Osteoblast (primary cell): ENCODE measurements at regions not wholly inside any gene's neighbourhood (a gene's known extent, or its start where the extent isn't known, plus 50 kb on each side); places are given as distances from the start of the nearest gene placed in this dataset.
"Not testable (repeated sequence)": the region's sequence is repeated elsewhere in the genome, so short reads cannot be mapped to it uniquely, and the experiment has no call there.

Experiments
- DNase-seq: peaks from one replicate; pipeline ENCODE4 v3.0.0; 2011; ENCODE audit warnings: low spot score, mixed read lengths; ENCODE audit not compliant: insufficient read length; ENCODE audit errors: missing footprints
- H2AFZ ChIP-seq: 2 replicates; pipeline ENCODE4 v1.6.0; 2011; ENCODE audit warnings: mild to moderate bottlenecking, low read length
- H3K27ac ChIP-seq: 2 replicates; pipeline ENCODE4 v1.5.1; 2011; ENCODE audit warnings: mild to moderate bottlenecking, low read depth, low read length, moderate library complexity
- H3K27me3 ChIP-seq: 2 replicates; pipeline ENCODE4 v1.6.0; 2012; ENCODE audit warnings: mild to moderate bottlenecking, control low read depth, inconsistent platforms, low read length, moderate library complexity; ENCODE audit not compliant: insufficient read depth
- H3K36me3 ChIP-seq: 2 replicates; pipeline ENCODE4 v1.5.1; 2011; ENCODE audit warnings: mild to moderate bottlenecking, low read length, control low read depth, moderate library complexity; ENCODE audit not compliant: insufficient read depth
- H3K4me1 ChIP-seq: 2 replicates; pipeline ENCODE4 v1.5.1; 2011; ENCODE audit warnings: mild to moderate bottlenecking, low read length, control low read depth, moderate library complexity; ENCODE audit not compliant: insufficient read depth
- H3K4me2 ChIP-seq: 2 replicates; pipeline ENCODE4 v1.6.0; 2011; ENCODE audit warnings: mild to moderate bottlenecking, low read length; ENCODE audit not compliant: insufficient read depth
- H3K4me3 ChIP-seq: fragments of 200-600 bp; sonication (generic); 3 replicates; pipeline ENCODE4 v1.5.1; 2012; ENCODE audit warnings: mild to moderate bottlenecking, low read length, inconsistent platforms; ENCODE audit not compliant: insufficient read depth
- H3K79me2 ChIP-seq: 2 replicates; pipeline ENCODE4 v1.6.0; 2012; ENCODE audit warnings: mild to moderate bottlenecking, low read length, control low read depth, inconsistent platforms; ENCODE audit not compliant: insufficient read depth
- H3K9me3 ChIP-seq: 2 replicates; pipeline ENCODE4 v1.5.1; 2011; ENCODE audit warnings: low read depth, low read length, control low read depth
- H4K20me1 ChIP-seq: 2 replicates; pipeline ENCODE4 v1.6.0; 2012; ENCODE audit warnings: mild to moderate bottlenecking, low read length, control low read depth; ENCODE audit not compliant: insufficient read depth
- TF ChIP-seq, protein P1 (sequence below): IDR thresholded peaks from 2 replicates; pipeline ENCODE4 v1.5.1; 2011; ENCODE audit warnings: mild to moderate bottlenecking, low read depth, low read length, moderate library complexity; ENCODE audit errors: extremely low read depth

DNA sequence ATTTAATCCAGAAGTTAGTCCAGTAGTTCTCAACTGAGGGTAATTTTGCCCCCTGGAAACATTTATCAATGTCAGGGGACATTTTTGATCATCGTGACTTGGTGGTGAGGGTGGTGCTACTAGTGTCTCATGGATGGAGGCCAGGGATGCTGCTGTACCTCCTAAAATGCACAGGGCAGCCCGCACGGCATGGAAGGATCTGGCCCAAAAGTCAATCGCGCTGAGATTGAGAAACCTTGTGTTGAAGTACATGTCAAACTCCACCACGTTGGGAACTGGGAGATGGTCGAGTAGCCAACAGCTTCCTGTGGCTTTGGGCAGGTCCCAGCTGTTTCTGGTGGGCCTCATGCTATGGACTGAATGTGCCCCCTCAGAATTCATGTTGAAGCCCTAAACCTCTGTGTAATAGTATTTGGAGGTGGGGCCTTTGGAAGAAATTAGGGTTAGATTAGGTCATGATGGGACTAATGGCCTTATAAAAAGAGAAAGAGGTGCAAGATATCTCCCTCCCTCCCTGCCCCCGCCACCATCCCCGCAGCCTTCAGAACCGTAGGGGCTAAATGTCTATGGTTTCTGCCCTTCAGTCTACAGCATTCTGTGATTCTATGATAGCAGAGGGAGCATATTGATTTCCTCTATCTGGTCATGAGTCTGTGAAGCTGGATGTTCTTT is 259.7 kb downstream of the MYCN start:
- H3K79me2 ChIP-seq = no peaks in the 10 kb centered on the region
- H4K20me1 ChIP-seq = no peaks in the 10 kb centered on the region
- no peaks in the 10 kb centered on the region for H3K36me3 ChIP-seq
- no peak overlapping the region for H2AFZ ChIP-seq
- TF ChIP-seq, protein P1, sequence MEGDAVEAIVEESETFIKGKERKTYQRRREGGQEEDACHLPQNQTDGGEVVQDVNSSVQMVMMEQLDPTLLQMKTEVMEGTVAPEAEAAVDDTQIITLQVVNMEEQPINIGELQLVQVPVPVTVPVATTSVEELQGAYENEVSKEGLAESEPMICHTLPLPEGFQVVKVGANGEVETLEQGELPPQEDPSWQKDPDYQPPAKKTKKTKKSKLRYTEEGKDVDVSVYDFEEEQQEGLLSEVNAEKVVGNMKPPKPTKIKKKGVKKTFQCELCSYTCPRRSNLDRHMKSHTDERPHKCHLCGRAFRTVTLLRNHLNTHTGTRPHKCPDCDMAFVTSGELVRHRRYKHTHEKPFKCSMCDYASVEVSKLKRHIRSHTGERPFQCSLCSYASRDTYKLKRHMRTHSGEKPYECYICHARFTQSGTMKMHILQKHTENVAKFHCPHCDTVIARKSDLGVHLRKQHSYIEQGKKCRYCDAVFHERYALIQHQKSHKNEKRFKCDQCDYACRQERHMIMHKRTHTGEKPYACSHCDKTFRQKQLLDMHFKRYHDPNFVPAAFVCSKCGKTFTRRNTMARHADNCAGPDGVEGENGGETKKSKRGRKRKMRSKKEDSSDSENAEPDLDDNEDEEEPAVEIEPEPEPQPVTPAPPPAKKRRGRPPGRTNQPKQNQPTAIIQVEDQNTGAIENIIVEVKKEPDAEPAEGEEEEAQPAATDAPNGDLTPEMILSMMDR = no peak
- DNase-seq = no peak
- H3K4me3 ChIP-seq = no peak overlapping the region
- H3K4me2 ChIP-seq = no peak overlapping the region
- H3K27me3 ChIP-seq = no peaks in the 10 kb centered on the region
- H3K27ac ChIP-seq = no peak overlapping the region
- H3K4me1 ChIP-seq = no peaks in the 10 kb centered on the region
- H3K9me3 ChIP-seq = no peaks in the 10 kb centered on the region

DNA sequence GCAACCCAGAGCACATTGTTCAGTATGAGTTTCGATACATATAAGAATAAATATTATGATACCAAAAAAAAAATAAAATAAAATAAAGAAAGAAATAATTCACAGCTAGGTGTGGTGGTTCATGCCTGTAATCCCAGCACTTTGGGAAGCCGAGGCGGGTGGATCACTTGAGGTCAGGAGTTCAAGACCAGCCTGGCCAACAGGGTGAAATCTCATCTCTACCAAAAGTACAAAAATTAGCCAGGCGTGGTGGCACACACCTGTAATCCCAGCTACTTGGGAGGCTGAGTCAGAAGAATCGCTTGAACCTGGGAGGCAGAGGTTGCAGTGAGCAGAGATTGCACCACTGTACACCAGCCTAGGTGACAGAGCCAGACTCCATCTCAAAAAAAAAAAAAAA is 258.9 kb downstream of the MYCN start:
- not testable (repeated sequence) for H3K79me2 ChIP-seq, H3K27me3 ChIP-seq, H4K20me1 ChIP-seq, H3K4me3 ChIP-seq, H3K4me1 ChIP-seq, H2AFZ ChIP-seq, H3K9me3 ChIP-seq, H3K27ac ChIP-seq, H3K36me3 ChIP-seq, H3K4me2 ChIP-seq, DNase-seq

GRCh38 chr2:16198166-16198912 is 258.0 kb downstream of the MYCN start:
- Histone ChIP-seq H2AFZ (no peak overlapping the region), H3K4me2 (no peak overlapping the region), H3K36me3 (no peaks in the 10 kb centered on the region), H3K4me1 (no peaks in the 10 kb centered on the region), H4K20me1 (no peaks in the 10 kb centered on the region), H3K27me3 (no peaks in the 10 kb centered on the region), H3K27ac (no peak overlapping the region), H3K79me2 (no peaks in the 10 kb centered on the region), H3K9me3 (no peaks in the 10 kb centered on the region), H3K4me3 (no peak overlapping the region)
- no peak for DNase-seq
- TF ChIP-seq, protein P1 = no peak

DNA sequence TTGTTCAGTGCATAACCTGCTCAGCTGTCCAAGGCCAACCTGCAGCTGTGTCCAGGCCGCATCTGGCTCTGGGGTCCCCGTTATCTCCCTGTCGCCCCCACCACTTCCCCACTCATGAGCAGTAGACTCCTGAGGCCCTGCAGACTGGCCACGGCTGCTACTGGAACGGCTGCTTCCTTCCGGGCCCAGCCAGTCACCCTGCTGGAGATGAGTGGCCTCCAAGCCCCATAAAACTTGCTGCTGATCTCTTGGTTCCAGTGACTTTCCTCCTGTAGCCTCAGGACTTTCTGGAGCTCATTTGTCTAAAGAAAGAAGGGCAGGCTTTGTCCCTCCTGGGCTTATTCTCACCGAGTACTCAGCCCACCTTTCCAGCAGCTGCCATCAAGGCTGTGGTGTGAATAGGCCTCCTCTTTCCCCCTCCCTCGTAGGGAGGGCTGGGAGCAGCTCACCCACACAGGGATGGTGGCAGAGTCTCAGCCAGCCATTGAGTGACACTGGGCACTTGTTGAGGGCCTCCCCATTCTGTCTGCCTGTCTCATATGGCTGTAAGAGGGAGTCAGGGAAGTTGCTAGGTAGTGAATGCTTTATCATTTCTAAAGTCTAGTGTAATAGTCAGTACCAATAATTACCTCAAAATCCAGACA is 257.3 kb downstream of the MYCN start:
- no peak overlapping the region for H2AFZ ChIP-seq
- H3K79me2 ChIP-seq = no peaks in the 10 kb centered on the region
- no peaks in the 10 kb centered on the region for H3K27me3 ChIP-seq
- no peaks in the 10 kb centered on the region for H4K20me1 ChIP-seq
- H3K9me3 ChIP-seq = no peaks in the 10 kb centered on the region
- no peak overlapping the region for H3K27ac ChIP-seq
- DNase-seq = no peak
- no peaks in the 10 kb centered on the region for H3K4me1 ChIP-seq
- TF ChIP-seq, protein P1 = no peak
- H3K4me3 ChIP-seq = no peak overlapping the region
- H3K36me3 ChIP-seq = no peaks in the 10 kb centered on the region
- H3K4me2 ChIP-seq = no peak overlapping the region
